ENCODE measurements at regions not wholly inside any gene's neighbourhood (a gene's known extent, or its start where the extent isn't known, plus 50 kb on each side); places are given as distances from the start of the nearest gene placed in this dataset.

- no peak overlapping the region for H3K4me3 ChIP-seq (ENCODE audit: low read depth, low read length)
- ChIA-PET CTCF (no interaction called here), POLR2A (no interaction called here)
- no peak for DNase-seq (ENCODE audit: low read depth, low spot score)
- TF ChIP-seq CTCF (IDR thresholded peaks at IDR 0.05; ENCODE audit: insufficient read depth, low read length, missing control alignments), result no peak
These were observed 55.5 kb downstream of the MID1IP1 start for GRCh38 chrX:38856670-38857265.

GRCh38 chrX:38857736-38858523, 56.7 kb downstream of the MID1IP1 start:
- POLR2A ChIA-PET, result no interaction called here
- CTCF ChIA-PET, result no interaction called here
- TF ChIP-seq CTCF (IDR thresholded peaks at IDR 0.05; ENCODE audit: insufficient read depth, low read length, missing control alignments), result no peak
- H3K4me3 ChIP-seq (ENCODE audit: low read depth, low read length), result no peak overlapping the region
- DNase-seq (ENCODE audit: low read depth, low spot score), result no peak

GRCh38 chrX:38859602-38860001, 58.3 kb downstream of the MID1IP1 start:
- POLR2A ChIA-PET, result no interaction called here
- H3K4me3 ChIP-seq (ENCODE audit: low read depth, low read length), result no peak overlapping the region
- no peak for DNase-seq (ENCODE audit: low read depth, low spot score)
- CTCF ChIA-PET, result no interaction called here
- no peak for TF ChIP-seq CTCF (IDR thresholded peaks at IDR 0.05; ENCODE audit: insufficient read depth, low read length, missing control alignments)

GRCh38 chrX:38860106-38861013, 59.1 kb downstream of the MID1IP1 start:
- TF ChIP-seq CTCF (IDR thresholded peaks at IDR 0.05; ENCODE audit: insufficient read depth, low read length, missing control alignments), result no peak
- no peak overlapping the region for H3K4me3 ChIP-seq (ENCODE audit: low read depth, low read length)
- ChIA-PET CTCF (no interaction called here), POLR2A (no interaction called here)
- DNase-seq (ENCODE audit: low read depth, low spot score), result no peak

- DNase-seq (ENCODE audit: low read depth, low spot score), result no peak
- POLR2A ChIA-PET, result no interaction called here
These were observed 60.2 kb downstream of the MID1IP1 start for GRCh38 chrX:38861489-38861888.

More at GRCh38 chrX:38861489-38861888, 60.2 kb downstream of the MID1IP1 start:
- CTCF ChIA-PET, result no interaction called here
- TF ChIP-seq CTCF (IDR thresholded peaks at IDR 0.05; ENCODE audit: insufficient read depth, low read length, missing control alignments), result no peak
- no peak overlapping the region for H3K4me3 ChIP-seq (ENCODE audit: low read depth, low read length)
